HG02678 (cell line): ENCODE measurements at regions not wholly inside any gene's neighbourhood (a gene's known extent, or its start where the extent isn't known, plus 50 kb on each side); places are given as distances from the start of the nearest gene placed in this dataset.

ENCODE experiments used
- ATAC-seq: cut with Tn5 transposase; IDR thresholded peaks from one replicate; pipeline ENCODE4 v1.9.1; 2021; ENCODE audit warnings: mild to moderate bottlenecking, moderate library complexity; ENCODE audit not compliant: unreplicated experiment

DNA sequence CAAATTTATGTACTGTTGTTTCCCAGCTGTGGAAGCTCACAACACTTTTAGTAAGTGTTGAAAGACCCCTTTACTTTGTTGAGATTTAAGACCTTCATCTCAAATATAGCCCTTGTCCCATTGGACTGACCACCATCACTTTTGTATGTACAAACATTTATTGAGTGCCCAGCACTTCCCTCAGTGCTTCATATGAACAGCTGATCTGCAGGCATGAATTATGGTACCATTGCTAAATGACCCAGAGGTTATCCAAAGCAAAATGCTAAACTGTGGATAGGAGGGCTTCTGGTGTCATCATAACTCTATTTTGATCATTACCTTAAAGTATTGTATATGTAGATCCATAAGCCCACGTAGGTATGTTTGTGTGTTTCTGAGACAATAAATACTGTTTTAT lies 285.7 kb upstream of the RGS6 start:
- ATAC-seq, result no peak

DNA sequence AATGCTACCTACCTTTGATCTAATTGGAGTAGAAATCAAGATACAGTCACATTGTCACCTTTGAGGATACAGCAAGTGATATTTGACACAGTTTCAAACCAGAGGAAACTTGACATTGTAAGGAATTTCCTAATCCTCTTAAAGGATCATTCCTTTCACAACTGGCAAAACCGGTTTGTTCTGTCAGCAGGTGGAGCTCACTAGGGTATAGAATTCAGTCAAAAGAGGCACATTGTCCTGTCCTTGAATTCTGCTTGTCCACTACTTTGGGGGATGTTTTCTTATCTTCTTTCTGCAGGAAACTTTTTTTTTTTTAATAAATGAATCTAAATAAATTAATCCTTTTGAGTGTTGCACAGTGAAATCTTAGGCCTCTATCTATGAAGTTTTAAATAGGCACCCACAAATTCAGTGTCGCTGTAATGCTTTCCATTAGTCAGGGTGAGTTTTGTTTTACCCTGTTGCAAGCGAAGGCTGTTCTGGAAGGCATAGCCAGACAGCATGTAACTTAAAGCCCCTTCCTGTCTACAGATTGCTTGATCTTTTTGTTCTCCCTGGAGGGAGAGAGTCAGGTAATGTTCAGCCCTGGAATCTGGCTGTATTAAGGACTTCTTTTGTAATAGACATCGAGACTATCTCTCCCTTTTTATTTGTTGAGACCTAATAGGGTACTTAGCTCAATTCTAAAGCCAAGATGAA lies 285.0 kb upstream of the RGS6 start:
- no peak for ATAC-seq

DNA sequence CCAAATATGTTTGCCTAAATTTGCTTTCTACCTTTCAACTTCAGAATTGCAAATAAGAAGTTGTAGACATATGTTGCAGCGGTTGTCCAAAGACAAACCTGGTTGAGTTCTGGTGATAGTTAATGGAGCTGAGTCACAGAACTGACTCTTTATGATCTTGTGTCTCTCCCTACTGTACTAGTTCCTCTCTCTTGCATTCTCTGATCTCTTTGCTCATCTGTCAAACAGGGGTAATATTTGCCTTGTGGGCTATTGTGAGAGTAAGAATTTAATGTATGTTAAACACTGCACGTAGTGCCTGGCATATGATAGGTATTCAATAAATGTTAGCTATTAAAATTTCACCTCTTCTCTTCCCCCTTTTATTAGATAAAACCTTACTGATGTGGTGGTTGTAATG lies 283.5 kb upstream of the RGS6 start:
- ATAC-seq, result no peak

DNA sequence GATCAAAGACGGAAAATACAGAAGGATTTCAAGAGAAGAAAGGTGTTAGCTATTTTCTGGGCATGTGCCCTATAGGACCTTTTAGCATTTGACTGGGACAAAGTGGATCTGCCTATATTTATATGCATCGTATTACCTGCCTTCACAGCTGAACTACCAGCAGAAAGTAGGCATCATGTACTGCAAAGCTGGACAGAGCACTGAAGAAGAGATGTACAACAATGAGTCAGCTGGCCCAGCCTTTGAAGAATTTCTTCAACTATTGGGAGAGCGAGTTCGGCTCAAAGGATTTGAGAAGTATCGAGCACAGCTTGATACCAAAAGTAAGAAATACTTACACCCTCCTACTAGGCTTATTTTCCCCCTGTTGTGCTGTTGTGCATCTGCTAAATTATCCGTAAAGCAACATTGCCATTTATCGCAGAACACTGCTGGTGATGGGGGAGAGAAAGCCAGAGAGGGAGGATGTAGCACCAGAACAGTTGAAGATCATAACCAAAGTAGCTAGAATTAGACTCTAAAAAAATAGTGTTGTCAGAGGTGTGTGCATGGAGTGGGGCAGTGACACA lies 282.0 kb upstream of the RGS6 start:
- no peak for ATAC-seq

DNA sequence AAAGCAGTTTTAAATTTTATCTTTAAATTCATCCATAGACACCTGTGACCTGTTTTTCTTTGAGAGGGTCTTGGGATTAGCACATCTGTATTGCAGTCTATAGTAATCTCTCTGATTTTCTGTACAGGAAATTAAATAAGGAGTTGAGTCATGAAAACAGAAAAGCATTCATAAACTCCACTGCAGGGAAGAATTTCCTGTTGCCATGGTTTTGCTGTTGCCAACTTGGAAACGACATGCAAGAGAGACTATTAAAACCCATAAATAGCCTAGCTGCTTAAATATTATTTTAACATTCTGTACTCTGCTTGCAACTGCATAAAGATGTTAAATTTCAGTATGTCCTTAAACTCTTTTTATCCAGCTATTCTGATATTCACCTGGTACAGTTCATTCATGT lies 281.0 kb upstream of the RGS6 start:
- no peak for ATAC-seq

DNA sequence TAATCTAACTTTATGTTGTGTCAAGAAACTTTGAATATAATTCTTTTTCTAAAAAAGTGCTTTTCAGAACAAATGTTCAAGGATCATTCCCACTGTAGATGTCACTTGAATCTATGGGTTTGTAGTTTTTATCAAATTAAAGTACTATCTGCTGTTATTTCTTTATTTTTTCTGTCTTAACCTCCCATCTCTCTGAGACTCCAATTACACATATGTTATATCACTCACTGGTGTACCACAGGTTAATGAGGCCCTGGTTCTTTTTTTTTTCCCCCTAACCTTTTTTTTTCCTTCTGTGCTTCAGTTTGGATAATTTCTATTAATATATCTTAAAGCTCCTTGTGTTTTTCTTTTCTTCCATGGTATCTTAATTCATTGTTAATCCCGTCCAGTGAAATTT lies 279.9 kb upstream of the RGS6 start:
- ATAC-seq, result no peak

DNA sequence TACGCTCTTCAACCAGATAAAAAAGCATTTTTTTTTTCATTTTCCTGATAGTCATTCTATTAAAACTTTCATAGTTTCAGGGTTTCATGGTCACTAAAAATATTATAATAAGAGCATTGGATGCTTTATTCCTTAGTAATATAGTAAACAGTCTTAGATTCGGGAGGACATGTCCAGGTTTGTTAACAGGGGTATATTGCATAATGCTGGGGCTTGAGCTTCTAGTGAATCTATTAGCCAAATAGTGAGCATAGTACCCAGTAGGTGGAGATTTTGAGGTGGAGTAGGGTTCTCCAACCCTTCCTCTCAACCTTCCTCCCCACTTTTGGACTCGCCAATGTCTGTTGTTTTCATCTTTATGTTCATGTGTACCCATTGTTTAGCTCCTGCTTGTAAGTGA lies 277.4 kb upstream of the RGS6 start:
- no peak for ATAC-seq

DNA sequence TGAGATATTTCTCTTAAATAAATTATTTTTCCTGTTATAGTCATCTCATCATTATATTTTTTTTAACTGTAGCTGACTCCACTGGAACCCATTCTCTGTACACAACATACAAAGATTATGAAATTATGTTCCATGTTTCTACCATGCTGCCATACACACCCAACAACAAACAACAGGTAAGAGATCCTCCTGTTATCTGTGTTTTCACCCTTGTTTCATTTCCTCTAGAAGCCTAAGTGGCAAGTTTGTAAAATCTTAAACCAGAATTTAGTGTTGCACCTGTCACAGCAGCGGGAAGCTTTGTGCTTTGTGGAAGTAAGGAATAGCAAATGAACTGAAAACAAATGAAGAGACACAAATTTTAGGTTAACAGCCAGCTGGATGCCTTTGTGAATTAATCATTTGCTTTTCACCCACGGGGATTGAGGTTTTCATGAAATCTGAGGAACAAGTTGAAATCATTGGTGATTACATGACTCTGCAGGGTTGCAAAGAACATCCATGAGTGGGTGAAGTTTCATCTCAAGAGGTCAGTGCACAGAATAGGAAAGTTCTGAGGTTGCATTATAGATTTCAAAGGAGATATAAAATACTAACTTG lies 273.9 kb upstream of the RGS6 start:
- ATAC-seq, result no peak

DNA sequence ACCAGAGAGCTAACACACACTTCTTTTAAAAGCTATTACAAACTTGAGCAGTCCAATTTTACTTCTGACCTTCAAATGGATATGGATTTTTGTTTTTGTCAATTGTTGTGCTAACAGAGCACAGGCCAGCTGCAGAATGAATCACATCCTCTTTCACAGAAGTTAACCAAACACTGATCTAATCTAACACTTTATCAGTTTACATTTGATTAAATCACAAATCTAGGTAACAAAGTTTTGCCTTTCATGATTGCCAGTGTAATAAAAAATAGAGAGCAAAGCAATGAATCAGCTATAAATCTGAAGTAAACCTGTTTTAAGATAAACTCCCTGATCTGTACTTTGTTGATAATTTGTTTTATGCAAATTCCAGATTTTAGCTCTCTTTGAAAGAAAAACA lies 273.1 kb upstream of the RGS6 start:
- ATAC-seq, result no peak

DNA sequence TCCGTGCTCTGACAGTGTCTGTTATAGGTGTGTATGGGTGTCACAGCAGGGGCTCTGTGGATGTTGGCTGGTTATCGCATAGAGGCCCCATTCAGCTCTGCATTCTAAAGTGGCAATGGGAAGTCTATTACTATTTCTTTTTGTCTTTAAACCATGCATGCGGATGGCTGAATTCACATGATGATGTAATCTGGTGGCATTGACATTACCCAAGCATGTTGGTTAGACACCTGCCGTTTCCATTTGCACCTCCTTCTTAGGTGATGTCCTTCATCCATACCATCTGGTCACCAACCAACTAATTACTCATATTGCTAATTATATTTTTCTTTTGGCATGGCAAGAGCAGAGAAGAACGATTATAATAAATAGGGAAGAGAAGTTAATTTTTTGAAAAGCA lies 270.8 kb upstream of the RGS6 start:
- no peak for ATAC-seq

DNA sequence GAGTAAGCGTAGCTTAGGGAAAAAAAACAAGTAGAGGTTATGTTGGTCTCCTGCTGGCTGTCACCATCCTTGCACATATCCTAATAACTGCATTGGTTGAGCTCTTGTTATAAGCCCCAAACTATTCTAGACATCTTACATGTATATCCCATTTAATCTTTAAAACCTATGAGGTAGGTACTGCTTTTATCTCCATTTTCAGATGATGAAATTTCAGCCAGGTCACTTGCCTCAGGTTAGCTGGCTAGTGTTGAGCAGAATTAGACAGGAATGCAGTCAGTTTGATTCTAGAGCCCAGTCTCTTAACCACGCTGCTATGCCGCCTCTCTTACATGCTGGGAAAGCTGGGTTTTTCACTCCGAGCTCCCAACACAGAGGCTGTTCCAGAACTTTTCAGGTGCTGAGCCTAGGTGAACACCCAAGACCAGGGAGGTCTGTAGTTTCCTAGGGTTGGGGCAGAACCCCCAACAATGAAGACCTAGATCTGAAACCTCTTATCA lies 269.9 kb upstream of the RGS6 start:
- no peak for ATAC-seq

DNA sequence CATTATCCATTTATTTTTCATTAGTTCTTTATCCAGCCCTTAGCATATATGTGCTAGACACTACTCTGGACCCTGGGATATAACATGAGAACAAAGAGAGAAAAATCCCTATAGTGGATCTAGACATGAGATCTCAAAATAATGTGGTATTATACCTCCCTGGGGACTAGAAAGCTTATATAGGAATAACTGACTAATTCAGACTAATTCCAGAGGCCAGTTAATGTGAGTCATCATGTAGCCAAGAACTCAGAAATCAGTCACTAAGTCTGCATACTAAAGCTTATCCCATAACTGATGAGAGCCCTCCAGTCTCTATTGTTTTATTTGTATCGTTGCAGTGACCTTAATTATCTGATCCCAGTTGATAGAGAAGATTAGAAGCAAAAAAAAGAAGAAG lies 267.1 kb upstream of the RGS6 start:
- no peak for ATAC-seq

DNA sequence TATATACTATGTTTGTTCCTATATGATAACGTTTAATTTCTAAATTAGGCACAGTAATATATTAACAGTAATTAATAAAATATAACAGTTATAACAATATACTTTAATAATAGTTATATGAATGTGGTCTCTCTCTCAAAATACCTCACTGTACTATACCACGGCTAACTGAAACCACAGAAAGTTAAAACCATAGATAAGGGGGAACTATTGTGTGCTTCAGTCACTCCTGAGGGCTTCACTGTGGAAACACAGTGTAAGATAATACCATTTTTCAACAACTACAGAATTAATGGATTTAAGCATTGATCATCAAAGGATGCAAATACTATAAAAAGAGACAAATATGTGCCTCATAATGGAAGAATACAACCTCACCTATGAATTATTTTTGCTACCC lies 266.4 kb upstream of the RGS6 start:
- no peak for ATAC-seq

DNA sequence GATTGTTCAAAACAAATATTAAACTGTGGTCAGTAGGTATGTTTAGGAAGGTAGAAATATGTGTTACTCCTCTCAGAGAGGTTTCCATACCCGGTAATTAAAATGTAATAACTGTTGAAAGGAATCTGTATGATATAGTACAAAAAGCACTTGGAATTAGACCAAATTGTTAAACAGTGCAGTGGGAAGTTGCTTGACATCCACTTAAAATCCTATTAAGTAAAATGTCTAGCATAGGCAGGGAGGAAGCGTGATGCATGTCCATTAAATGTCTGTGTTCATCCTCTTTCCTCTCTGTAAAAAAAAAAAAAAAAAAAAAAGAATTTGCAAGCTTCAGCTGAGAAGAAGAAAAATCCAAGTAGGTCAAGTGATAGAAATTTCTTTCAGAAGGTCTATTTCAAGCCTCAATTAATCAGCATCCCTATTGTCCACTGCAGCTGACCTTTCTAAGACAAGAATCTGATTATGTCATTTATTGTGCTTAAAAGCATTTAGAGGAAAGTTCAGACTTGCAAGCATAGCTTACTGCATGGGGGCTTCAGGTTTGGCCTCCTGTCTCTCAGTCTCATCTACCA lies 265.6 kb upstream of the RGS6 start:
- no peak for ATAC-seq

DNA sequence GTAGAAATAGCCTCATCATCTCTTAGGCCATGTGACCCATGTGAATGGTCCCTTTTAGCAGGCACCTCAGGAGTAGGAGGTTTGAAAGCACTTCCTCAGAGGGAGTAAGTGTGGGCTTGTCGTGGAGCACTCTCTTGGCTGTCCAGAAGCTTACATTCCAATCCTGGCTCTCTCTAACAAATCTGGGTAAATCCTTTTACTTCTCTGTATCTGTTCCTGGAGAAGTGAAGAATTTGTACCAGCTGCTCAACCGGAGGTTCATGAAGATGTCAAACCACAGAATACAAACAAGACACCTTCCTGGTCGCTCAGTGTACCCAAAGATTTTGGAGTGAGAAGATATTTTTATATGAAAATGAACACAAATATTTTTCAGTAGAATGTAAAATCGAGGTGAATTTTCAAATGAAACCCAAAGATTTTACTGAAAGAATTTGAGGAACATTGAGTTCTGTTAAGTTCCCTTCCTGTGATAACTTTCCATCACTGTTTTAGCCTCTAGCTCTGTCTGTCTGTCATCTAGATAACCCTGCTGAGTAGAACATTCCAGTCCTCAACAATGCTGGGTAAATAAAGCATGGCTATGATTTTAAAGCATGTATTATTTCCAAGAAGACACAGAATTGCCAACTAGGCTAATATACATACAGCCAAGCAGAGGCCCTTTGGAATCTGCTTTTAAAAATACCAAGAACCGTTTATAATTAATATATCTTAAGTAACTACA lies 263.9 kb upstream of the RGS6 start:
- no peak for ATAC-seq

DNA sequence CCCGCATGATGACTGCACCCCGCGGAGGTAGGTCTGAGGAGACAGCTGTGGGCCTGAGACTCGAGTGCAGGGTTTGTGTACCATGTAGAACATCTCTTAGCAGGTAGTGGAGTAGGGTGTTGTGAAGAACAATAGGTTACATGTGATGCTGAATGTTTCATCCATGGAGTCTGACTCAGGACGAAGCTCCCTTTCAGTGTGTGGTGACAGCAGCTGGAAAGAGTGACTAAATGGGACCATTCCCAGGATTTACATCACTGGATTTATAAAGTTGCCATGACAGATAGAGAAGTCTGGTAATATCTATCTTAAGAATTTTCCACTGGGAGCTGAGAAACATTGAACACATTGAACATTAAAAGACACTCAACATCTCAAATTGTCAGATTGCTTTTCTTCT lies 259.6 kb upstream of the RGS6 start:
- no peak for ATAC-seq

DNA sequence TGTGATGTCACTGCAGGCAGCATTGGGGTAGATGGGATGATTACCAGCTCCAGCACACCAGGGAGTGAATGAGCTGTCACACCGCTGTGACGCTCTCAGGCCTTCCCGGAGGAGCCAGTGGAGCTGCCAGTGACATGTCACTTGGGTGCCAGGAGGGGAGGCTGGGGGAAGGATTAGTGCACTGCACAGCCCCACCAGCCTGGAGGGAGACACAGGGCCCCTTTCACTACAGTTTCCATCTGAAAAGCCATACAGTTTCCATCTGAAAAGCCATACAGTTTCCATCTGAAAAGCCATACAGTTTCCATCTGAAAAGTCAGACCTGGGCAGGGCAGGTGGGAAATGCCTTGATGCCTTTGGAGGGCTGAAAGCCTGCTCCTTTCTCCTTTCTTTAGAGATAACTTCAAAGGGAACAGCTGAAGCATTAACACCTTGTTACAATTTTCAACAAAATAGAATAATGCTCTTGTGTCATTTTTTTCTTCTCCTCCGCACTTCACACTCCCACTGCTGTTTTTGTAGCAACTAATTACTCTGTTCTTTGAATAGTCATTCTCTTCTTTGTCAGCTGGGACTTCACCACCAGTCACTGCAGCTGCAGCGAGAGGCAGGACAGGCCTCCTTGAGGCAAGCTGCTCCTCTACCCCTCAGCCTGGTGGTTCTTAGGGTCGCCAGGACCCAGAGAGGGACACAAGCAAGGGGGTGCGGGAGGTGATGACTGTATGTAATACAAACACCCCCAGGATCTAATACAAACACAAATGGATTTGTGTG lies 256.9 kb upstream of the RGS6 start:
- no peak for ATAC-seq

DNA sequence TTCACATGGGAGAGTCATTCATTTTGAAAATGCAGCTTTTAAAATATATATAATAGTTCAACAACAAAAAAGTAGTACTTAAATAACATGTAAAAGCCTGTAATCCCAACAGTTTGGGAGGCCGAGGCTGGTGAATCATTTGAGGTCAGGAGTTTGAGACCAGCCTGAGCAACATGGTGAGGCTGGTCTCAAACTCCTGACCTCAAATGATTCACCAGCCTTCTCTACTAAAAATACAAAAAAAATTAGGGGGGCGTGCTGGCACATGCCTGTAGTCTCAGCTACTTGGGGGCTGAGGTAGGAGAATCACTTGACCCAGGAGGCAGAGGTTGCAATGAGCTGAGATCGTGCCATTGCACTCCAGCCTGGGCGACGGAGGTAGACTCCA lies 256.3 kb upstream of the RGS6 start:
- ATAC-seq, result no peak

DNA sequence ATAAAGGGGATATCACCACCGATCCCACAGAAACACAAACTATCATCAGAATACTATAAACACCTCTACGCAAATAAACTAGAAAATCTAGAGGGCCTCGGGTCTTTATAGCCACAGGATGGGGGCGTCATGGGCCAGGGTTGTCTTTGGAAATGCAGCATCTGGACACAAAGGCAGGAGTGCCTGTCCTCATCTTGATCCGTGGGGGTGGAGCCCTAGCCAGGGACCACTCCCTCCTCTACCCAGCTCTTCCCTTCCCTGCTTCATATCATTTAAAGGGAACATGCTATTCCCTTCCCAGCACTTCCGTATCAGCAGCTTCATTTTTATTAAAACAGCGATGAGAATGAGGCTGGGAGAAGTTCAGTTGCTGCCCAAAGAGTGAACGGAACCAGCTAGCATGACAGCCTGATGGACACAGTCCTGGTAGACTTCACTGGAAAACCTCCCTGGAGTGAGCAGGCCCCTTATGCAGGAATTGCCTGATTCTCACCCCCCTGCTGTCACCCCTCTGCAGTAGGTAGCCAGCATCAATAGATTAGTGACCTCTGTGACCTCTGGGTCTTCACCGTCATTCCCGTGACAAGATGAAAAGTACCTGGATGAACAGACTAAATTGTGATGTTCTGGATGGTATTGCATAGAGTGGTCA lies 251.4 kb upstream of the RGS6 start:
- ATAC-seq, result no peak

DNA sequence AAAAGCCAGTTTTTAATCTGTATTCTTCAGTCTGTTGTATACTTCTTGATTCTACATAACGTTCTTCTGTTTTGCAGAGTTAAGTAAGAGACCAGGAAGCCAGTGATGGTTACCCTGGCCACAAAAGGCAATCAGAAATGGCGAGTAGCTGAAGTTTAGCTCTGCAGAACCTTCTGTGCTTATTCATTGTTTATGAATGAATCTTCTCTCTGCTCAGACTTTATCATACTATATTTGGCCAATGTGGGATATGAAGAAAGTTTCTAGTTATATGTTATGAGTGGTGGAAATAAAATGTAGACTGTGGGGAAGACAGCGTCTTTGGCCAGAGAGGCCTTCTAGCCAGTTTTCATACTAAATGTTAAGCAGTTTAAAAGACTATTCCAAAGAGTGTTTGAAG lies 249.9 kb upstream of the RGS6 start:
- no peak for ATAC-seq
